ENCODE measurements at regions not wholly inside any gene's neighbourhood (a gene's known extent, or its start where the extent isn't known, plus 50 kb on each side); places are given as distances from the start of the nearest gene placed in this dataset.
A peak's percentile ranks its signal among the peaks of the same experiment; 100 is the strongest.
"Not testable (repeated sequence)": the region's sequence is repeated elsewhere in the genome, so short reads cannot be mapped to it uniquely, and the experiment has no call there.

DNA sequence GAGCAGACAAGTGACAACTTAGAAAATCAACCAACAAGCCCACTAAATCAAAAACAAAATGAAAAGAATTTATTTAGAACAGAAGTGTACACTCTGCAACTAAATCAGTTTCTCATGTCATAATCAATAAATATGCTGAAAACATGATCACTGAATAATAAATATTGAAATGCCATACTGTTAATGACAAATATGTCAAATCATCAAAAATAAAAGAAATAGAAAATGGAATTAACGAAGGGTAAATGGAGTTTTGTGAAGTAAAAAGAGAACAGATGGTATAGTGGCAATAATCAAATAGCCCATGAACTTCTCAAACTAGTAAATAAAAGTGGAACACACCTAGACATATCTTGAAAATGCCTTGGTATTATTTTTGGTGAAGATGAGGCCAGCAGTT lies 744.9 kb downstream of the TAF11L14 start:
- no peak for DNase-seq

DNA sequence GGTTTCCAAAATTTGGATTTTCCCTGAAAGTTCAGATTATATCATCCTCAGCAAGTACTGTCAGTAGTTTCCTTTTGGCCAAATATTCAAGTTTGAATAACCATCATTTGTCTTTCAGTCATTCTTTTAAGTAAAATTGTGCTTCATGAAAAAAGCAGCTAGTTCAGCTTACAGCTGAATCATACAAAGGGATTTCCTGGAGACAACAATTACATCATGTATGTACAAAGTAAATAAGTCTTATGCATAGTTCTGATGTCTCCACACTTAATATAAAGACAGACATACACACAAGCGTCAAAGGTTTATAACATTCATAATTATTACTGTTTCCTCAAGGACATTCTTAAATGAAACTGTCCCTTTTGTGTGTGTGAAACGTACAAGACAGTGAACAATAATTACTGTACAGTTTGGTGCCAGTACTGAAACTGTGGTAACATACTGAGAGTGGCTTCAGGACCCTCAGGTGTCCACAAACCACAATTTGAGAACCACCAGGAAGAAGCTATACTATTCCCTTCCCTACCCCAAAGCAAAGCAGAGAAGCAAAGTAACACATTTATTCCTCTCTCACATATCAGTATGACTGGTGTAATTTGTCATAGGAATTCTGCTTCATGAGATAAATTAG lies 746.6 kb downstream of the TAF11L14 start:
- DNase-seq: no peak

GRCh38 chr5:18393565-18394442 lies 759.5 kb downstream of the TAF11L14 start:
- DNase-seq: peak; percentile 11

DNA sequence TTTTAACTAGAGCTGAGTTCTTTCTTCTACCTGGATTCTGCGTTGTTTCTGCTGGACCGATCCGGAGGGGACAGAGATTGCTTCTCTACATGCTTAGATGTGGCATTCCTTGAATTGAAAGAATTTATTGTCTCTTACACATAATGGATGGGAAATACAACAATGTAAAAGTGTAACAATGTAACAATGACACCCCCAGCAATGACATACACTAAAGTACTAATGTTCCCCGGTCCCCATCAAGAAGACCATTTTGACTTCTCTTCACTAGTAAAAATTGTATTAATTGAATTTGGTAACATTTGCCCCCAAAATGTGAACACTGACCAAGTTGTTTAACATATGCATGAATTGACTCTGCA lies 760.2 kb downstream of the TAF11L14 start:
- no peak for DNase-seq

DNA sequence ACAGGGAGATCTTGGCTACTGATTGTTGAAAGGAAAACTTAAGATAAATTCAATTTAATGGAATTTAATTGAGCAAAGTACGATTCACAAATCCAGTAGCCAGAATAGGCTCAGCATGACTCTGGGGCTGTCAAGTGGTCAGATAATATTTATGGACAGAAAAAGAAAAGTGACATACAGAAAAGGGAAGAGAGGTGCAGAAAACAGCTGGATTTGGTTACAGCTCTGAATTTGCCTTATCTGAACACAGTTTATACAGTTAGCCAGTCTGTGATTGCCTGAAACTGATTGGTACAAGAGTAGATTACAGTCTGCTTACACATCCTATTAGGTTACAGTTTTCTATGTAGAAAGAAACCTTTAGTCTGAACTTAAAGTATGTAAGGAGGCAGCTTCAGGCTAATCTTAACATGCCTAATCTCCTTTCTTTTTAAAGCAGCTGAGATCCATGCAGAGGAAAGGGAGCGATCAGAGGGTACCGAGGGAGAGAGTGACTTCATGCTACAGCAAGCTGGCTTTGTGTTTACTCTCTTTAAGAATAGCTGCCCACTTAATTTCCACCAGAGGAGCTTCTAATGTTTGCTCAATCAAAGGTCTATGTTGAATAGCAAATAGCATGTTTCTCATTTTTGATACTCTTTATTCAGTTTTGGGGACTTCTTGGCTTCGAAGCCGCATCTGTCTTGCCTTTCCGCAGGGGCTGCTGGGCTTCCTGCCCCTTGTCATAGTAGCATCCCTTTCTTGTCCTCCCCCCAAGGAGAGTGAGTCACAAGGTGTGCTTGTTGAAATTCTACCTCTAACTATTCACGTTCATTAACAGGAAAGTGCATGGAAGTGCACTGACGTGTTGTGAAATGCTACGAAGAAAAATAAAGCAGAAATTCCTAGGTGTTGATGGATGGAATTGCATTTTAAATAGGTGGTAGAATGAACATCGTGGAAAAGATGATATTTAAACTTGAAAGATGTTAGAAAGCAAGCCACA lies 761.2 kb downstream of the TAF11L14 start:
- no peak for DNase-seq

GRCh38 chr5:18397371-18397770 lies 763.1 kb downstream of the TAF11L14 start:
- no peak for DNase-seq

- DNase-seq: no peak
Measured at GRCh38 chr5:18397891-18398290, 763.6 kb downstream of the TAF11L14 start.

GRCh38 chr5:18399461-18400327 lies 765.4 kb downstream of the TAF11L14 start:
- not testable (repeated sequence) for DNase-seq

DNA sequence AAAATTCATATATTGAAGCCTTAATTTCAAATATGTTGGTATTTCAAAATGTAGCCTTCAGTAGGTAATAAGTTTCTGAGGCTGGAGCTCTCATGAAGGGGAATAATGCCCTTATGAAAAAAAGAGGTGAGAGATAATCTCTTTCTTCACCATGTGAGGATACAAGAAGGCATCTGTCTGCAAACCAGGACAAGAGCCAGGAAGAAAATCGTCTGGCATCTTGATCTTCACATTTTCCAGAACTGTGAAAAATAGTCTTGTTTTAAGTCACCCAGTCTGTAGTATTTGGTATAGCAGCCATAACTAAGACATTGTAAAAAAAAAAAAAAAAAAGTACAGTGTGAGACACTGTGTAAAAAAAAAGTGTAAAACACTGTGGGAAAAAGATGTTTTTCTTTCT lies 768.9 kb downstream of the TAF11L14 start:
- no peak for DNase-seq

- DNase-seq: no peak
Measured at GRCh38 chr5:18403941-18404438, 769.7 kb downstream of the TAF11L14 start.

DNA sequence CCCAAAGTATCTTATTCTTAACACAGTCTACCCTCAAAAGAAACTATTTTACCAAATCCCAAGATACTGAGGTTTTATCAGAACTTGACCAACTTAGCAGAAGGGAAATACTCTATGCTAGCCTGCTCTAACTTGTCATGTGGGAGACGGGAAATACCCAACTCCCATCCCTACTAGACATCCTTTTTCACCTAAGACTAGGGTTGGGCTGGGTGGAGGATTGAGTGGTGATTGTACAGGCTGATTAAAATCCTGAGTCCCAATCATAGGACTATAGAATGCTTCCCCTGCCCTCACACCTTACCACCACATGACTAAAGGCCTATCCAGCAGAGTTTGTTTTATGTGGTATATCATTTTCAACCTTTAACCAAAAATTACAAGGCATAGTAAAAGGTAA lies 786.5 kb downstream of the TAF11L14 start:
- DNase-seq: no peak

DNA sequence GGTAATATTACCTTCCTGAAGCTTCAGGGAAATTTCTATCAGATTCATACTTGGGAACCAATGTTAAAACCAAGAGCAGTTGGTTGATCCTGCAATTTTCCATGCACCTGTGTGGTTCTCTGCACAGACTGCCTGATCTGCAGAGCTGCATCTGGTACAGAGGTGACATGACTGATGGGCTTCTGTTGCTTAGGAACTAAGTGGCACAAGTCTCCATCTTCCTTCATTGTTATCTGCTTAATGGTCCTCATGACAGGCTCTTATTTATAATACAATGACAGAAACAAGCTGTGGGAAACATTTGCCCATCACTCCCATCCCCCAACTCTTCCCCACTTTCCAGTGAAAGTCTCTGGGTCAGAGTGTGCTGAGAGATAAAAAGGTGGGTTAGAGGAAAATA lies 799.1 kb downstream of the TAF11L14 start:
- no peak for DNase-seq

- no peak for DNase-seq
Measured at GRCh38 chr5:18438126-18438525, 803.9 kb downstream of the TAF11L14 start.

GRCh38 chr5:18455521-18455920 lies 821.3 kb downstream of the TAF11L14 start:
- DNase-seq: no peak

DNA sequence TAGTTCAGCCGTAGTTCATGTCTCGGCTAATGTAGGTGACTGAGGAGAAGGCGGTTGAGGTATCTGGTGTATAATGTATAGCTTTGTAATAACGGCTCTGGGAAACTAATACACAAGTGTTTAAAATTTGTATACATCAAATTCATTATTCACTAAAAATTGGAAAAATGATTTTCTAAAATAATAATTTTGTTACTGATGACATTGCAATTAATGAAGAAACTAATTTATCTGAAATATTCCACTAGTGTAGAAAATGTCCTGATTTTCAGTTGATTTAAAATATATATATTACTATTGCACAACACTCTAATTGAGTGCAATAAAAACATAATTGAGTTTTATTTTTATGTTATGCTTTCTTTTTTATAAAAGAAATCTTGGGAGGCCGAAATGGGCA lies 823.0 kb downstream of the TAF11L14 start:
- DNase-seq: no peak

- DNase-seq: no peak
Measured at GRCh38 chr5:18461766-18462165, 827.5 kb downstream of the TAF11L14 start.

DNA sequence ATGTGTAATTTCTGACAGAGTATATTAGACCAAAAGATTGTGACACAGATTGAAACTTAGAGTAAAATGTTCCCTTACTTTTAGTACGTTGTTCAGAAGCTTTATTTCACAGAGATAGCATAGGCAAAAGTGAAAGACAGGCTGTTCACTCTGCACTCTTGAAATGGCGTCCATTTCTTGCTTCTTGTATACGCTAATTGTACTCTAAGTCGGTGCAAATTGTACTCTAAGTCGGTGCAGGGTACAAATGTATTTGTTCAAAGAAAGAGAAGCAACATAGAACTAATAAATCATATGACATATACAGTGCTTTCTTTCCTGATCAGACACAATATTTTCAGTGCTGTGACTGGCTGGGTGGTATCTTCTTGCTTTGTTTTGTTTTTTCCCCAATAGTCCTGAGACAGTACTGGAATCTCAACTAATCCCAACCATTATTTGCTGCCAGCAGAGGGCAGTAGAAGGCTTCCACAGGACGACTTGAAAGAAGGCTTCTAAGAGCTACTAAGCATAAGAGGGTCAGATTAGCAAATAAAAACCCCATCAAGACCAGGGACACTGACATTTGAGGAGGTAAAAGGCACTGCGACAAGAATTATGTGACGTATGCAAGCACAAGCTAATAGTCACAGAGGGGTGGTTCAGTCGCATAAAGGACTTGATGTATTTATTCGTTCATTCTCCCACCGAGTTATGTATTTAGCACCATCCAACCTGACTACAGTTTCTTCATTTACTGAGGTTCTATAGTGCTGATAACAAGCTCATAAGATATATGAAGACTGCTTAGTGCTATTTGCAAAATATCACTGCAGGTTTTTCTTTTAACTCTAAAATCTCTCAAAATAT lies 831.8 kb downstream of the TAF11L14 start:
- peak; percentile 50 for DNase-seq

GRCh38 chr5:18466731-18467130 lies 832.5 kb downstream of the TAF11L14 start:
- no peak for DNase-seq

GRCh38 chr5:18471791-18472190 lies 837.5 kb downstream of the TAF11L14 start:
- DNase-seq: not testable (repeated sequence)

- DNase-seq: no peak
Measured at GRCh38 chr5:18483451-18483850, 849.2 kb downstream of the TAF11L14 start.

GRCh38 chr5:18487928-18488480 lies 853.7 kb downstream of the TAF11L14 start:
- no peak for DNase-seq

All from DMS153 (cell line).